ENCODE measurements at regions not wholly inside any gene's neighbourhood (a gene's known extent, or its start where the extent isn't known, plus 50 kb on each side); places are given as distances from the start of the nearest gene placed in this dataset.
"Not testable (repeated sequence)": the region's sequence is repeated elsewhere in the genome, so short reads cannot be mapped to it uniquely, and the experiment has no call there.

- TF ChIP-seq REST (IDR thresholded peaks at IDR 0.05; ENCODE audit: insufficient replicate concordance, low read depth) (no peak), POLR2AphosphoS5 (IDR thresholded peaks at IDR 0.05; ENCODE audit: low read depth) (no peak), GABPA (IDR thresholded peaks at IDR 0.05; ENCODE audit: low read depth) (no peak), CTCF (IDR thresholded peaks at IDR 0.05; ENCODE audit: insufficient read depth, low read length) (no peak), SPI1 (IDR thresholded peaks at IDR 0.05; ENCODE audit: borderline replicate concordance, low read depth) (no peak)
- Histone ChIP-seq H3K27ac (replicated peaks) (no peak overlapping the region), H3K4me3 (replicated peaks; ENCODE audit: insufficient read depth, low read length) (no peak overlapping the region), H3K27me3 (ENCODE audit: insufficient read depth, poor library complexity, severe bottlenecking) (no peaks in the 10 kb centered on the region)
- no peak for DNase-seq (ENCODE audit: low read depth in 1 of 2, low spot score in 1 of 2)
These were observed 98.9 kb upstream of the SRSF6 start for GRCh38 chr20:43358811-43359210.

- Histone ChIP-seq H3K27ac (replicated peaks) (no peak overlapping the region), H3K4me3 (replicated peaks; ENCODE audit: insufficient read depth, low read length) (no peak overlapping the region), H3K27me3 (ENCODE audit: insufficient read depth, poor library complexity, severe bottlenecking) (no peaks in the 10 kb centered on the region)
- TF ChIP-seq SPI1 (IDR thresholded peaks at IDR 0.05; ENCODE audit: borderline replicate concordance, low read depth) (no peak), CTCF (IDR thresholded peaks at IDR 0.05; ENCODE audit: insufficient read depth, low read length) (no peak), GABPA (IDR thresholded peaks at IDR 0.05; ENCODE audit: low read depth) (no peak), REST (IDR thresholded peaks at IDR 0.05; ENCODE audit: insufficient replicate concordance, low read depth) (no peak), POLR2AphosphoS5 (IDR thresholded peaks at IDR 0.05; ENCODE audit: low read depth) (no peak)
- DNase-seq (ENCODE audit: low read depth in 1 of 2, low spot score in 1 of 2) = no peak
These were observed 100.3 kb upstream of the SRSF6 start for GRCh38 chr20:43357352-43357751.

GRCh38 chr20:43355610-43356009 is 102.1 kb upstream of the SRSF6 start:
- H3K27me3 ChIP-seq (ENCODE audit: insufficient read depth, poor library complexity, severe bottlenecking) = no peaks in the 10 kb centered on the region
- no peak for DNase-seq (ENCODE audit: low read depth in 1 of 2, low spot score in 1 of 2)
- H3K4me3 ChIP-seq (replicated peaks; ENCODE audit: insufficient read depth, low read length) = no peak overlapping the region
- H3K27ac ChIP-seq (replicated peaks) = no peak overlapping the region
- no peak for TF ChIP-seq POLR2AphosphoS5 (IDR thresholded peaks at IDR 0.05; ENCODE audit: low read depth)

GRCh38 chr20:43352996-43353395 is 104.7 kb upstream of the SRSF6 start:
- Histone ChIP-seq H3K27me3 (ENCODE audit: insufficient read depth, poor library complexity, severe bottlenecking) (no peaks in the 10 kb centered on the region), H3K4me3 (replicated peaks; ENCODE audit: insufficient read depth, low read length) (no peak overlapping the region), H3K27ac (replicated peaks) (no peak overlapping the region)
- DNase-seq (ENCODE audit: low read depth in 1 of 2, low spot score in 1 of 2) = no peak
- TF ChIP-seq POLR2AphosphoS5 (IDR thresholded peaks at IDR 0.05; ENCODE audit: low read depth) (no peak), SPI1 (IDR thresholded peaks at IDR 0.05; ENCODE audit: borderline replicate concordance, low read depth) (no peak), REST (IDR thresholded peaks at IDR 0.05; ENCODE audit: insufficient replicate concordance, low read depth) (no peak), CTCF (IDR thresholded peaks at IDR 0.05; ENCODE audit: insufficient read depth, low read length) (no peak)

- not testable (repeated sequence) for H3K27me3 ChIP-seq (ENCODE audit: insufficient read depth, poor library complexity, severe bottlenecking); H3K27ac ChIP-seq (replicated peaks); H3K4me3 ChIP-seq (replicated peaks; ENCODE audit: insufficient read depth, low read length); DNase-seq (ENCODE audit: low read depth in 1 of 2, low spot score in 1 of 2)
These were observed 107.0 kb upstream of the SRSF6 start for GRCh38 chr20:43350694-43351093.

Measured in HL-60 (cell line).